ENCODE measurements at regions not wholly inside any gene's neighbourhood (a gene's known extent, or its start where the extent isn't known, plus 50 kb on each side); places are given as distances from the start of the nearest gene placed in this dataset.

DNA sequence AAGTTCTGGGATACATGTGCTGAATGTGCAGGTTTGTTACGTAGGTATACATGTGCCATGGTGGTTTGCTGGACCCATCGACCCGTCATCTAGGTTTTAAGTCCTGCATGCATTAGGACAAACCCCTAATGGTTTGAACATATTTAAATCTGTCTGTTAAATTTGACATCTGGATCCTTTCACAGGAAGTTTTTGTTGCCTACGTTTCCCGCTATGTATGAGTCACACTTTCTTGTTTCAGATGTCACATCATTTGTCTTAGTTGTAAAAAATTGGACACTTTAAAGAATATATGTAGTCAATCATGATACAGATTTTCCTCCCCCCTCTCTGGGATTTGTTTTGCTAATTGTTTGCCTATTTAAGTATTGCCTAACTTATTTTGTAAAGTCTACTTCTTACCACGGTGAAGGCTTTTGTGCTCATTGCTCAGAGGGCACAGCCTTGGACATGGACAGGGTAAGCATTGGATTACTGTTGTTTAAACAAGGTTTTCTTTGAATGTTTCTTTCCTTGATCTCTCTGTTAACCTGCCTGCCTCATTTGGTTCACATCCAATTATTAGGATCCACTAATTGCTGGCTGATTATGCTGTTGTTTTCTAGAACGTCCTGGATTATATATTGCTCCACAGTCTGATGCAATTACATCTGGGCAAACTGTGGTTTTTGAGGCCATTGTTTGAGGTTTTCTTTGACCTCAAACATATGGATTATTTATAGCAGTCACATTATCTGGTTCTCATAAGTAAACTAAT, 1441.4 kb downstream of the AACS start:
- Histone ChIP-seq H3K9ac (ENCODE audit: low read length) (no peak overlapping the region), H3K4me1 (ENCODE audit: control insufficient read depth, insufficient read depth, low read length) (no peaks in the 10 kb centered on the region), H3K27me3 (ENCODE audit: control insufficient read depth, insufficient read depth, low read length) (no peaks in the 10 kb centered on the region), H3K4me3 (ENCODE audit: low read length) (no peak overlapping the region), H3K27ac (ENCODE audit: low read depth, low read length) (no peak overlapping the region), H3K36me3 (ENCODE audit: control insufficient read depth, insufficient read depth, low read length) (no peaks in the 10 kb centered on the region)

DNA sequence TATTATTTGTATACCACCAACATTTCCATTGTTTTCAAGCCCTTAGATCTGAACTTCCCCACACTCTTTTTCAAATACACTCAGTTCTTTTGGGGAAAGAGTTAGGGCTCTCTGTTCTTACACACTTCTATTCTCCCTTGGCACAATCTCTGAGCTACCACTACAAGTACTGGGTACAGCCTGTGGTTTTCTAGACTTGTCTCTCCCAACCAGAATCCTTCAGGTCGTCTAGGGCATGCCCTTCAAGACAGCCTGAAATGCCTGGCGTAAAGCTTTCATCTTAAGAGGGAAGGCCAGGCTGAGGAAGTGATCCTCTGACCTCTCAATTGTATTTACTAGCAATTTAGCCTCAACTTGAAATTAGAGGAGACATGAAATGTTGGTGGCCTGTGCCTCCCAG, 1442.0 kb downstream of the AACS start:
- no peaks in the 10 kb centered on the region for H3K36me3 ChIP-seq (ENCODE audit: control insufficient read depth, insufficient read depth, low read length)
- H3K9ac ChIP-seq (ENCODE audit: low read length), result no peak overlapping the region
- no peak overlapping the region for H3K4me3 ChIP-seq (ENCODE audit: low read length)
- H3K27me3 ChIP-seq (ENCODE audit: control insufficient read depth, insufficient read depth, low read length), result no peaks in the 10 kb centered on the region
- no peaks in the 10 kb centered on the region for H3K4me1 ChIP-seq (ENCODE audit: control insufficient read depth, insufficient read depth, low read length)
- H3K27ac ChIP-seq (ENCODE audit: low read depth, low read length), result no peak overlapping the region

- H3K4me1 ChIP-seq (ENCODE audit: control insufficient read depth, insufficient read depth, low read length), result no peaks in the 10 kb centered on the region
- no peaks in the 10 kb centered on the region for H3K27me3 ChIP-seq (ENCODE audit: control insufficient read depth, insufficient read depth, low read length)
- H3K36me3 ChIP-seq (ENCODE audit: control insufficient read depth, insufficient read depth, low read length), result no peaks in the 10 kb centered on the region
- H3K27ac ChIP-seq (ENCODE audit: low read depth, low read length), result no peak overlapping the region
- H3K9ac ChIP-seq (ENCODE audit: low read length), result no peak overlapping the region
- no peak overlapping the region for H3K4me3 ChIP-seq (ENCODE audit: low read length)
These were observed 1444.3 kb downstream of the AACS start for GRCh38 chr12:126509572-126509971.

- Histone ChIP-seq H3K9ac (ENCODE audit: low read length) (no peak overlapping the region), H3K4me1 (ENCODE audit: control insufficient read depth, insufficient read depth, low read length) (no peaks in the 10 kb centered on the region), H3K27me3 (ENCODE audit: control insufficient read depth, insufficient read depth, low read length) (no peaks in the 10 kb centered on the region), H3K27ac (ENCODE audit: low read depth, low read length) (no peak overlapping the region), H3K36me3 (ENCODE audit: control insufficient read depth, insufficient read depth, low read length) (no peaks in the 10 kb centered on the region), H3K4me3 (ENCODE audit: low read length) (no peak overlapping the region)
These were observed 1445.4 kb downstream of the AACS start for GRCh38 chr12:126510630-126511029.

GRCh38 chr12:126512916-126513913, 1448.0 kb downstream of the AACS start:
- Histone ChIP-seq H3K4me3 (ENCODE audit: low read length) (no peak overlapping the region), H3K27me3 (ENCODE audit: control insufficient read depth, insufficient read depth, low read length) (no peaks in the 10 kb centered on the region), H3K27ac (ENCODE audit: low read depth, low read length) (no peak overlapping the region), H3K36me3 (ENCODE audit: control insufficient read depth, insufficient read depth, low read length) (no peaks in the 10 kb centered on the region), H3K4me1 (ENCODE audit: control insufficient read depth, insufficient read depth, low read length) (no peaks in the 10 kb centered on the region), H3K9ac (ENCODE audit: low read length) (no peak overlapping the region)

DNA sequence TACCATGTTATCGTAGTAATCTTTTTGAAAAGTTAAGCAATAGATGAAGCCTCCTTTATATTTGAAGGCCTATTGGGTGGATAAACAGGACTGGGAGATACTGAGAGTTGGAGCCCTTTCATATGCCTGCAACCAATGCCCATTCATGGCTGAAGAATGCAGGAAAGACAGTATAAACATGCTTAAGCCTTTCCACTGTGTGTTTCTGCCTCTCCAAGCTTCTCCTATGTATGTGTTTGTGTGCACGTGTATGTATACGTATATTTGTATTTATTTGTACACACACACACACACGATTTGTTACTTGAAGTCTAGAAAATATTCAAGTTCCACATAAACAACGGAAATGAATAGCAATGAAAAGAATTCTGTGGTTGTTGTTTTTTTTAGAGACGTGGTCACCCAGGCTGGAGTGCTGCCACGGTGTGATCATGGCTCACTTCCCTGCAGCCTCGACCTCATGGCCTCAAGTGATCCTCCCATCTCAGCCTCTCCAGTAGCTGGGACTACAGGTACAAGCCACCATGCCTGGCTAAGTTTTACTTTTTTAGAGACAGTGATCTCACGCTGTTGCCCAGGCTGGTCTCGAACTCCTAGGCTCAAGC, 1453.5 kb downstream of the AACS start:
- Histone ChIP-seq H3K27ac (ENCODE audit: low read depth, low read length) (no peak overlapping the region), H3K4me1 (ENCODE audit: control insufficient read depth, insufficient read depth, low read length) (no peaks in the 10 kb centered on the region), H3K27me3 (ENCODE audit: control insufficient read depth, insufficient read depth, low read length) (no peaks in the 10 kb centered on the region), H3K36me3 (ENCODE audit: control insufficient read depth, insufficient read depth, low read length) (no peaks in the 10 kb centered on the region), H3K4me3 (ENCODE audit: low read length) (no peak overlapping the region), H3K9ac (ENCODE audit: low read length) (no peak overlapping the region)

DNA sequence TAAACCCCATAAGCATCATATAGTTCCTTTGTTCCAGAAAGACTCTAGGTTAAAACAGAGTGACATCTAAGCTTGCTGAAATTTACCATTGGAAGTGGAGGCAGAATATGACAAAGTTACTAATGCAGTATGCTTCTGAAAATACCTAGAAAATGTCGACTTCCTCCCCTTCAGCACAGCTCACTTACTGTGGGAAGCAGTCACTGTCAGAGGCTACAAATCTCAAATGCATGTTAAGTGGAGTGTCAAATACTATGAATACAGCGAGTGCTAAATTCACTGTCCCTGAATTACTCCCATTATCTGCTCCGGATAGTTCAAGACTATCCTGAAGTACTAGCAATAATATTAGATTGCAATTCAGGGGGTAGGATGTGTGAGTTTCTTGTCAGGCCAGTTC, 1454.6 kb downstream of the AACS start:
- H3K36me3 ChIP-seq (ENCODE audit: control insufficient read depth, insufficient read depth, low read length), result no peaks in the 10 kb centered on the region
- no peaks in the 10 kb centered on the region for H3K27me3 ChIP-seq (ENCODE audit: control insufficient read depth, insufficient read depth, low read length)
- no peak overlapping the region for H3K27ac ChIP-seq (ENCODE audit: low read depth, low read length)

GRCh38 chr12:126523891-126524290, 1458.7 kb downstream of the AACS start:
- Histone ChIP-seq H3K4me3 (ENCODE audit: low read length) (no peak overlapping the region), H3K27ac (ENCODE audit: low read depth, low read length) (no peak overlapping the region), H3K27me3 (ENCODE audit: control insufficient read depth, insufficient read depth, low read length) (no peaks in the 10 kb centered on the region), H3K9ac (ENCODE audit: low read length) (no peak overlapping the region), H3K36me3 (ENCODE audit: control insufficient read depth, insufficient read depth, low read length) (no peaks in the 10 kb centered on the region), H3K4me1 (ENCODE audit: control insufficient read depth, insufficient read depth, low read length) (no peaks in the 10 kb centered on the region)

More for the DNA sequence above, 1454.6 kb downstream of the AACS start:
- Histone ChIP-seq H3K4me3 (ENCODE audit: low read length) (no peak overlapping the region), H3K4me1 (ENCODE audit: control insufficient read depth, insufficient read depth, low read length) (no peaks in the 10 kb centered on the region), H3K9ac (ENCODE audit: low read length) (no peak overlapping the region)

GRCh38 chr12:126534495-126534894, 1469.3 kb downstream of the AACS start:
- H3K4me3 ChIP-seq (ENCODE audit: low read length), result no peak overlapping the region
- H3K4me1 ChIP-seq (ENCODE audit: control insufficient read depth, insufficient read depth, low read length), result no peaks in the 10 kb centered on the region
- no peak overlapping the region for H3K9ac ChIP-seq (ENCODE audit: low read length)
- H3K27me3 ChIP-seq (ENCODE audit: control insufficient read depth, insufficient read depth, low read length), result no peaks in the 10 kb centered on the region
- H3K36me3 ChIP-seq (ENCODE audit: control insufficient read depth, insufficient read depth, low read length), result no peaks in the 10 kb centered on the region
- H3K27ac ChIP-seq (ENCODE audit: low read depth, low read length), result no peak overlapping the region

DNA sequence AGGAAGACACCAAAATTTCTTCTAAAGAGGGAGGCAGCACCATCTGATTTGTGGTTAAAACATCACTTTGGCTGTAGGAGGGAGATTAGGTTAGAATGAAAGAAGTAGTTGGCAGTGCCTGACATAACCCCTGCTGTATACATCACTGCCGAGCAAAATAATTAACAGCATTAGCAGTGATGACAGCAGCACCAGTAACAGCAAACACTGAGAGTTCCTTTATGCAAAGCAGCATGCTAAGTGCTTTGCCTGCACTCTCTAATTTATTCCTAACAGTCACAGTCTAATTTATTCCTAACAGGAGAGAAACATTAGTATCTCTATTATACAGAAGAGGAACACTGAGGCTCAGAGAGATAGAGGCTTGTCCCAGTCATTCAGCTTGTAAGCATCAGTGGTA, 1469.7 kb downstream of the AACS start:
- H3K27ac ChIP-seq (ENCODE audit: low read depth, low read length), result no peak overlapping the region
- no peak overlapping the region for H3K9ac ChIP-seq (ENCODE audit: low read length)
- H3K4me1 ChIP-seq (ENCODE audit: control insufficient read depth, insufficient read depth, low read length), result no peaks in the 10 kb centered on the region
- H3K36me3 ChIP-seq (ENCODE audit: control insufficient read depth, insufficient read depth, low read length), result no peaks in the 10 kb centered on the region
- H3K4me3 ChIP-seq (ENCODE audit: low read length), result no peak overlapping the region
- H3K27me3 ChIP-seq (ENCODE audit: control insufficient read depth, insufficient read depth, low read length), result no peaks in the 10 kb centered on the region

DNA sequence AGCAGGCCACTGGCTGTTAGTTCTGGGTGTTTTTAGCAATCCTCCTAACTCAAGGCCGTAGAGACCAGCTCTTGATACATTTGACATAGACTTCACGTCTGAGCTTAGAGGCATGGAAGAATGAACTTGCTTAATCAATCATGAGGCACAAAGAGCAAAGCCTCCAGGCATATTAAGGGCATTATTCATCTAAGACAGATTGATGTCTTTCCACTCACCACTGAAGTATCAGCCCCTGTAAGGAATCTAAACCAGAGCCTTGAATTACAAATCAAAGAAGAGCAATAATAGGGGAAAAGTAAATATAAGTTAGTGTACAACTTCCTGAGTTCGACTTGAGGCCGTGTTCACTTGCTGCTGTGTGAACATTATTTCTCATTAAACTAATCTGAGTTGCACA, 1470.7 kb downstream of the AACS start:
- no peak overlapping the region for H3K27ac ChIP-seq (ENCODE audit: low read depth, low read length)
- H3K4me1 ChIP-seq (ENCODE audit: control insufficient read depth, insufficient read depth, low read length), result no peaks in the 10 kb centered on the region
- no peak overlapping the region for H3K4me3 ChIP-seq (ENCODE audit: low read length)
- H3K36me3 ChIP-seq (ENCODE audit: control insufficient read depth, insufficient read depth, low read length), result no peaks in the 10 kb centered on the region
- H3K27me3 ChIP-seq (ENCODE audit: control insufficient read depth, insufficient read depth, low read length), result no peaks in the 10 kb centered on the region
- H3K9ac ChIP-seq (ENCODE audit: low read length), result no peak overlapping the region

DNA sequence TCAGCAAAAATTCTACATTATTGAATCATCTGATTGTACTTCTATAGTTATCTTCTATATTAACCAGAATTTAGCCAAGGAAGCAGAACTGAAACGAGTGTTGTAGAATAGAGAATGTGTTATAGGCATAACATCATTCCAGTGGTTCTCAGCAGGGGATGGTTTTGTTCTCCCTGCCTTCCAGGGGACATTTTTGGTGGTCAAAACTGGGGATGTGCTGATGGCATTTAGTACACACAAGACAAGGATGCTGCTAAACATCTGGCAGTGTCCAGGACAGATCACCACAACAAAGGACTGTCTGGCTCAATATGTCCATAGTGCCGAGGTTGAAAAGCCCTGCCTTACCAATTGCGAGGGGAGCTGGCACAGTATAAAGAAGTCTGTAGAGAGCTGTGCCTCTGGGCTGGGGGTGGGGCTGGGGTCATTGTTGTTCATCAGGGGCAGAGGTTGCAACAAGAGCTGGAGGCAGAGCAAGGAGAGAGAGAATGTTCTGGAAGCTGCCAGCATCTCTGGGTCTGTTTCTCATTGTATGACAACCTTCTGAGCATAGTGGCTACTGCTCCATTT, 1472.8 kb downstream of the AACS start:
- H3K9ac ChIP-seq (ENCODE audit: low read length), result no peak overlapping the region
- no peak overlapping the region for H3K4me3 ChIP-seq (ENCODE audit: low read length)
- H3K4me1 ChIP-seq (ENCODE audit: control insufficient read depth, insufficient read depth, low read length), result no peaks in the 10 kb centered on the region
- no peak overlapping the region for H3K27ac ChIP-seq (ENCODE audit: low read depth, low read length)
- H3K27me3 ChIP-seq (ENCODE audit: control insufficient read depth, insufficient read depth, low read length), result no peaks in the 10 kb centered on the region
- no peaks in the 10 kb centered on the region for H3K36me3 ChIP-seq (ENCODE audit: control insufficient read depth, insufficient read depth, low read length)

Data from rectal smooth muscle tissue (tissue), 1 donor.